ENCODE measurements at regions not wholly inside any gene's neighbourhood (a gene's known extent, or its start where the extent isn't known, plus 50 kb on each side); places are given as distances from the start of the nearest gene placed in this dataset.

DNA sequence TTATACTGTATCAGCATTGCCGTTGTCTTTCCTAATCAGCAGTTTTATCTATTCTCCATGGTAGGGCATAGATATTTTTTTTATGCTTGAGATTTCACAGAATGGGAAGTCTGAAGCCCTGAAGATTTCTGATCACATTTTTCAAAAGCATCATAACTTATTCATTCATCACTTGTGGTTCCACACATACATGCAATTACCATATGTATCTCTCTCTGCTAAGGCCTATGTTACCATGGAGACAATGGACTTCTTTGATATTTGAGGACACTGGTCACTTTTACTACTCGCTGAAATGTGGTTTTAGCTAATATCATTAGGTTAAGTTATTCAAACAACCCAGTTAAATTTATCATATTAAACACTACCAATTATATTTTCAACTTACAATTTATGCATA is 1827.0 kb downstream of the MRPL39 start:
- H3K79me2 ChIP-seq (replicated peaks; ENCODE audit: insufficient read depth, low read length), result no peaks in the 10 kb centered on the region
- H3K9ac ChIP-seq (ENCODE audit: low read length), result no peak overlapping the region
- H3K9me3 ChIP-seq (ENCODE audit: low read length), result no peaks in the 10 kb centered on the region
- no peaks in the 10 kb centered on the region for H3K36me3 ChIP-seq (ENCODE audit: insufficient read depth, low read length)
- H3K4me3 ChIP-seq (ENCODE audit: low read length), result no peak overlapping the region
- no peaks in the 10 kb centered on the region for H3K27me3 ChIP-seq (ENCODE audit: insufficient read depth, low read depth, low read length)
- TF ChIP-seq, protein P1, sequence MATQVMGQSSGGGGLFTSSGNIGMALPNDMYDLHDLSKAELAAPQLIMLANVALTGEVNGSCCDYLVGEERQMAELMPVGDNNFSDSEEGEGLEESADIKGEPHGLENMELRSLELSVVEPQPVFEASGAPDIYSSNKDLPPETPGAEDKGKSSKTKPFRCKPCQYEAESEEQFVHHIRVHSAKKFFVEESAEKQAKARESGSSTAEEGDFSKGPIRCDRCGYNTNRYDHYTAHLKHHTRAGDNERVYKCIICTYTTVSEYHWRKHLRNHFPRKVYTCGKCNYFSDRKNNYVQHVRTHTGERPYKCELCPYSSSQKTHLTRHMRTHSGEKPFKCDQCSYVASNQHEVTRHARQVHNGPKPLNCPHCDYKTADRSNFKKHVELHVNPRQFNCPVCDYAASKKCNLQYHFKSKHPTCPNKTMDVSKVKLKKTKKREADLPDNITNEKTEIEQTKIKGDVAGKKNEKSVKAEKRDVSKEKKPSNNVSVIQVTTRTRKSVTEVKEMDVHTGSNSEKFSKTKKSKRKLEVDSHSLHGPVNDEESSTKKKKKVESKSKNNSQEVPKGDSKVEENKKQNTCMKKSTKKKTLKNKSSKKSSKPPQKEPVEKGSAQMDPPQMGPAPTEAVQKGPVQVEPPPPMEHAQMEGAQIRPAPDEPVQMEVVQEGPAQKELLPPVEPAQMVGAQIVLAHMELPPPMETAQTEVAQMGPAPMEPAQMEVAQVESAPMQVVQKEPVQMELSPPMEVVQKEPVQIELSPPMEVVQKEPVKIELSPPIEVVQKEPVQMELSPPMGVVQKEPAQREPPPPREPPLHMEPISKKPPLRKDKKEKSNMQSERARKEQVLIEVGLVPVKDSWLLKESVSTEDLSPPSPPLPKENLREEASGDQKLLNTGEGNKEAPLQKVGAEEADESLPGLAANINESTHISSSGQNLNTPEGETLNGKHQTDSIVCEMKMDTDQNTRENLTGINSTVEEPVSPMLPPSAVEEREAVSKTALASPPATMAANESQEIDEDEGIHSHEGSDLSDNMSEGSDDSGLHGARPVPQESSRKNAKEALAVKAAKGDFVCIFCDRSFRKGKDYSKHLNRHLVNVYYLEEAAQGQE (IDR thresholded peaks at IDR 0.05; ENCODE audit: borderline replicate concordance), result no peak
- TF ChIP-seq, protein P2, sequence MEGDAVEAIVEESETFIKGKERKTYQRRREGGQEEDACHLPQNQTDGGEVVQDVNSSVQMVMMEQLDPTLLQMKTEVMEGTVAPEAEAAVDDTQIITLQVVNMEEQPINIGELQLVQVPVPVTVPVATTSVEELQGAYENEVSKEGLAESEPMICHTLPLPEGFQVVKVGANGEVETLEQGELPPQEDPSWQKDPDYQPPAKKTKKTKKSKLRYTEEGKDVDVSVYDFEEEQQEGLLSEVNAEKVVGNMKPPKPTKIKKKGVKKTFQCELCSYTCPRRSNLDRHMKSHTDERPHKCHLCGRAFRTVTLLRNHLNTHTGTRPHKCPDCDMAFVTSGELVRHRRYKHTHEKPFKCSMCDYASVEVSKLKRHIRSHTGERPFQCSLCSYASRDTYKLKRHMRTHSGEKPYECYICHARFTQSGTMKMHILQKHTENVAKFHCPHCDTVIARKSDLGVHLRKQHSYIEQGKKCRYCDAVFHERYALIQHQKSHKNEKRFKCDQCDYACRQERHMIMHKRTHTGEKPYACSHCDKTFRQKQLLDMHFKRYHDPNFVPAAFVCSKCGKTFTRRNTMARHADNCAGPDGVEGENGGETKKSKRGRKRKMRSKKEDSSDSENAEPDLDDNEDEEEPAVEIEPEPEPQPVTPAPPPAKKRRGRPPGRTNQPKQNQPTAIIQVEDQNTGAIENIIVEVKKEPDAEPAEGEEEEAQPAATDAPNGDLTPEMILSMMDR (IDR thresholded peaks at IDR 0.05; ENCODE audit: poor library complexity, severe bottlenecking), result no peak
- no peaks in the 10 kb centered on the region for H3F3A ChIP-seq (ENCODE audit: insufficient read depth, low read length, poor library complexity, severe bottlenecking)
- H4K20me1 ChIP-seq (ENCODE audit: insufficient read depth), result no peaks in the 10 kb centered on the region
- no peaks in the 10 kb centered on the region for H3K9me2 ChIP-seq (ENCODE audit: insufficient read depth, low read length)
- no peak overlapping the region for H2AFZ ChIP-seq (ENCODE audit: low read depth, low read length)
- no peak overlapping the region for H3K27ac ChIP-seq (ENCODE audit: low read length)
- H3K4me2 ChIP-seq (ENCODE audit: low read length), result no peak overlapping the region

DNA sequence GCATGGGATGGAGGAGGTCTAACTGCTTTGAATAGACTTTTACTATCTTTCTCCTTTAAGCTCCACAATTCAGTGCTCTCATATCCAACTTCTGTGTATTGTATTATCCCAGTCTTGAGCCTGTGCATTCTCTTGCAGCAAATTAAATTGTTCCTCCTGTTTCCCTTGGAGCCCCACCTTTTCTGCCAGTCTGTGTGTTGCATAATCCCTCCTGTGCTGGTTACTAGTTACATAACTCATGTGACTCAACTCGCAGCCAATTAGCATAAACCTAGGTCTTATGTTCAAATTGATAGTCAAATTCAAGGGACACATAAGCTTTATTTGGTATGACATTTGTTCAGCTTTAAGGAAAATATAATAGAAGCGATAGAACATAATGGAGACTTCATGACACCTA is 1863.5 kb downstream of the MRPL39 start:
- H3K9ac ChIP-seq (ENCODE audit: low read length), result no peak overlapping the region
- H2AFZ ChIP-seq (ENCODE audit: low read depth, low read length), result no peak overlapping the region
- no peaks in the 10 kb centered on the region for H3K36me3 ChIP-seq (ENCODE audit: insufficient read depth, low read length)
- H3K9me3 ChIP-seq (ENCODE audit: low read length), result peaks cover 5% of the 10 kb centered on the region
- TF ChIP-seq, protein P1 (IDR thresholded peaks at IDR 0.05; ENCODE audit: borderline replicate concordance), result no peak
- no peak for TF ChIP-seq EP300 (conservative IDR thresholded peaks at IDR 0.05; ENCODE audit: poor library complexity, severe bottlenecking)
- TF ChIP-seq TAF1 (IDR thresholded peaks at IDR 0.05; ENCODE audit: low read depth), result no peak
- no peak for TF ChIP-seq MXI1 (conservative IDR thresholded peaks at IDR 0.05; ENCODE audit: poor library complexity, severe bottlenecking)
- no peak overlapping the region for H3K27ac ChIP-seq (ENCODE audit: low read length)
- no peaks in the 10 kb centered on the region for H3K79me2 ChIP-seq (replicated peaks; ENCODE audit: insufficient read depth, low read length)
- no peaks in the 10 kb centered on the region for H3K9me2 ChIP-seq (ENCODE audit: insufficient read depth, low read length)
- no peak overlapping the region for H3K4me2 ChIP-seq (ENCODE audit: low read length)
- H3K27me3 ChIP-seq (ENCODE audit: insufficient read depth, low read depth, low read length), result no peaks in the 10 kb centered on the region
- H3F3A ChIP-seq (ENCODE audit: insufficient read depth, low read length, poor library complexity, severe bottlenecking), result no peaks in the 10 kb centered on the region
- H3K4me3 ChIP-seq (ENCODE audit: low read length), result no peak overlapping the region
- no peaks in the 10 kb centered on the region for H4K20me1 ChIP-seq (ENCODE audit: insufficient read depth)

All from neural cell (in vitro differentiated cells).